ENCODE measurements at regions not wholly inside any gene's neighbourhood (a gene's known extent, or its start where the extent isn't known, plus 50 kb on each side); places are given as distances from the start of the nearest gene placed in this dataset.

DNA sequence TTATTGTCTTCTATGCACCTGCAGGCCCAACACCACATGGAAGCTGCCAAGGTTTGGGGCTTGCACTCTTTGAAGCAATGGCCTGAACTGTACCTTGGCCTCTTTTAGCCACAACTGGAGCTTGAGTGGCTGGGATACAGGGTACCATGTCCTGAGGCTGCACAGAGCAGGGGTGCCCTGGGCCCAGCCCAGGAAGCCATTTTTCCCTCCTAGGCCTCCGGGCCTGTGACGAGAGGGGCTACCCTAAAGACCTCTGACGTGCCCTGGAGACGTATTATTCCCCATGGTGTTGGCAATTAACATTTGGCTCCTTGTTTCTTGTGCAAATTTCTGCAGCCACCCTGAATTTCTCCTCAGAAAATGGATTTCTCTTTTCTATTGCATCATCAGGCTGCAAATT lies 519.9 kb upstream of the MAGEB18 start:
- no peaks in the 10 kb centered on the region for H4K20me1 ChIP-seq (ENCODE audit: insufficient read depth, low read length)
- no peak overlapping the region for H2AFZ ChIP-seq (ENCODE audit: low read length)
- no peaks in the 10 kb centered on the region for H3K9me2 ChIP-seq (ENCODE audit: low read depth, low read length)
- H3K4me3 ChIP-seq (ENCODE audit: low read depth, low read length, poor library complexity, severe bottlenecking): no peak overlapping the region
- H3K9ac ChIP-seq (ENCODE audit: low read length): no peak overlapping the region
- H3K4me2 ChIP-seq (ENCODE audit: low read length): no peak overlapping the region
- H3K79me2 ChIP-seq (ENCODE audit: insufficient read depth, low read length): no peaks in the 10 kb centered on the region
- H3K27me3 ChIP-seq (ENCODE audit: insufficient read depth, low read length): no peaks in the 10 kb centered on the region
- H3K4me1 ChIP-seq (ENCODE audit: insufficient read depth, low read length, severe bottlenecking): no peaks in the 10 kb centered on the region
- no peak overlapping the region for H3K27ac ChIP-seq (ENCODE audit: low read depth, low read length, poor library complexity, severe bottlenecking)
- no peaks in the 10 kb centered on the region for H3F3A ChIP-seq (ENCODE audit: insufficient read depth, low read length)
- TF ChIP-seq, protein P1, sequence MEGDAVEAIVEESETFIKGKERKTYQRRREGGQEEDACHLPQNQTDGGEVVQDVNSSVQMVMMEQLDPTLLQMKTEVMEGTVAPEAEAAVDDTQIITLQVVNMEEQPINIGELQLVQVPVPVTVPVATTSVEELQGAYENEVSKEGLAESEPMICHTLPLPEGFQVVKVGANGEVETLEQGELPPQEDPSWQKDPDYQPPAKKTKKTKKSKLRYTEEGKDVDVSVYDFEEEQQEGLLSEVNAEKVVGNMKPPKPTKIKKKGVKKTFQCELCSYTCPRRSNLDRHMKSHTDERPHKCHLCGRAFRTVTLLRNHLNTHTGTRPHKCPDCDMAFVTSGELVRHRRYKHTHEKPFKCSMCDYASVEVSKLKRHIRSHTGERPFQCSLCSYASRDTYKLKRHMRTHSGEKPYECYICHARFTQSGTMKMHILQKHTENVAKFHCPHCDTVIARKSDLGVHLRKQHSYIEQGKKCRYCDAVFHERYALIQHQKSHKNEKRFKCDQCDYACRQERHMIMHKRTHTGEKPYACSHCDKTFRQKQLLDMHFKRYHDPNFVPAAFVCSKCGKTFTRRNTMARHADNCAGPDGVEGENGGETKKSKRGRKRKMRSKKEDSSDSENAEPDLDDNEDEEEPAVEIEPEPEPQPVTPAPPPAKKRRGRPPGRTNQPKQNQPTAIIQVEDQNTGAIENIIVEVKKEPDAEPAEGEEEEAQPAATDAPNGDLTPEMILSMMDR (IDR thresholded peaks at IDR 0.05; ENCODE audit: low read length): no peak
- no peak for TF ChIP-seq EZH2 (IDR thresholded peaks at IDR 0.05; ENCODE audit: borderline replicate concordance, low read length)
- no peaks in the 10 kb centered on the region for H3K9me3 ChIP-seq (ENCODE audit: low read length)
- no peaks in the 10 kb centered on the region for H3K36me3 ChIP-seq (ENCODE audit: insufficient read depth, low read length)

DNA sequence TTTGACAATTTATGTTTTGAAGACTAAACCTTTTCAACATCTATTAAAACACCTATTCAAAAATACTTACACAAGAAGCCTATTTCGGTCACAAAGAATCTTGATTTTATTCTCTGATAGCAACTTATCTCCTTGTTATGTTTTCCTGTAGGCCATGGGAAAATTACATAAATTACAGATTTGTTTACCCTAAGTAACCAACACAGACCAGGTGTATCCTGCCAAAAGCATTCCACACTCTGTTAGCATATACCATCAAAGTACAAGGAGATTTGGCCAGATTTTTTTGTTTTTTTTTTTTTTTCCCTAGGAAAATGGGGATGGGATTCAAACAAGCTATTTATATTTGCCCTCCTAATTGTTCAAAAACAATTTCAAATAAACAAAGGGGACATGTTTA lies 497.9 kb upstream of the MAGEB18 start:
- no peak overlapping the region for H3K4me3 ChIP-seq (ENCODE audit: low read depth, low read length, poor library complexity, severe bottlenecking)
- H2AFZ ChIP-seq (ENCODE audit: low read length): no peak overlapping the region
- no peaks in the 10 kb centered on the region for H3K27me3 ChIP-seq (ENCODE audit: insufficient read depth, low read length)
- no peak overlapping the region for H3K9ac ChIP-seq (ENCODE audit: low read length)
- no peaks in the 10 kb centered on the region for H3K79me2 ChIP-seq (ENCODE audit: insufficient read depth, low read length)
- H4K20me1 ChIP-seq (ENCODE audit: insufficient read depth, low read length): no peaks in the 10 kb centered on the region
- no peaks in the 10 kb centered on the region for H3K36me3 ChIP-seq (ENCODE audit: insufficient read depth, low read length)
- no peaks in the 10 kb centered on the region for H3K4me1 ChIP-seq (ENCODE audit: insufficient read depth, low read length, severe bottlenecking)
- TF ChIP-seq, protein P1 (IDR thresholded peaks at IDR 0.05; ENCODE audit: low read length): no peak
- no peak for TF ChIP-seq EZH2 (IDR thresholded peaks at IDR 0.05; ENCODE audit: borderline replicate concordance, low read length)
- no peak overlapping the region for H3K4me2 ChIP-seq (ENCODE audit: low read length)
- no peaks in the 10 kb centered on the region for H3K9me2 ChIP-seq (ENCODE audit: low read depth, low read length)
- H3K9me3 ChIP-seq (ENCODE audit: low read length): no peaks in the 10 kb centered on the region
- H3K27ac ChIP-seq (ENCODE audit: low read depth, low read length, poor library complexity, severe bottlenecking): no peak overlapping the region
- H3F3A ChIP-seq (ENCODE audit: insufficient read depth, low read length): no peaks in the 10 kb centered on the region

DNA sequence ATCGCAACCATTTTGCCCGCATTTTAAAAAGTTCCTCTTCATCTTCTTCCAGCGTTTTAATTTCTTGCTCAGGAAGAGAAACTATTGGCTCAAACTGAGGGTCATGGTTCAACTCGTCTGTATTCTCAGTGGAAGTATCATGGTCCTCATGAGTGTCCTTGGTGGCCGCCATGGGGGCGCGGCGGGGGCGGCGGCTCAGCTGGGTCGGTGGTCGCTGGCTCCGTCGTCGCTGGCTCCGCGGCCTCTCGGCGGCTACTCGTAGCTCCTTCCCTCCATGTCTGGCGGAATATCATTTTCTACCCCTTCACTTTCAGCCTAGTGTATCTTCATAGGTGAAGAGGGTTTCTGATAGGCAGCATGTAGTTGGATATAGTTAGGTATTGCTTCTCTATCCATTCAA lies 492.0 kb upstream of the MAGEB18 start:
- no peaks in the 10 kb centered on the region for H3K9me3 ChIP-seq (ENCODE audit: low read length)
- H3K9me2 ChIP-seq (ENCODE audit: low read depth, low read length): no peaks in the 10 kb centered on the region
- H3K4me3 ChIP-seq (ENCODE audit: low read depth, low read length, poor library complexity, severe bottlenecking): no peak overlapping the region
- H3K9ac ChIP-seq (ENCODE audit: low read length): no peak overlapping the region
- H3K4me2 ChIP-seq (ENCODE audit: low read length): no peak overlapping the region
- H3F3A ChIP-seq (ENCODE audit: insufficient read depth, low read length): no peaks in the 10 kb centered on the region
- H3K36me3 ChIP-seq (ENCODE audit: insufficient read depth, low read length): no peaks in the 10 kb centered on the region
- TF ChIP-seq, protein P1 (IDR thresholded peaks at IDR 0.05; ENCODE audit: low read length): no peak
- no peak for TF ChIP-seq EZH2 (IDR thresholded peaks at IDR 0.05; ENCODE audit: borderline replicate concordance, low read length)
- no peaks in the 10 kb centered on the region for H3K79me2 ChIP-seq (ENCODE audit: insufficient read depth, low read length)
- no peak overlapping the region for H3K27ac ChIP-seq (ENCODE audit: low read depth, low read length, poor library complexity, severe bottlenecking)
- no peaks in the 10 kb centered on the region for H3K27me3 ChIP-seq (ENCODE audit: insufficient read depth, low read length)
- no peaks in the 10 kb centered on the region for H3K4me1 ChIP-seq (ENCODE audit: insufficient read depth, low read length, severe bottlenecking)
- no peak overlapping the region for H2AFZ ChIP-seq (ENCODE audit: low read length)
- no peaks in the 10 kb centered on the region for H4K20me1 ChIP-seq (ENCODE audit: insufficient read depth, low read length)
